NCI-H1417 (cell line): ENCODE measurements at regions not wholly inside any gene's neighbourhood (a gene's known extent, or its start where the extent isn't known, plus 50 kb on each side); places are given as distances from the start of the nearest gene placed in this dataset.

Source experiments
- DNase-seq, 3 experiments: peaks; one replicate each; lab custom pipeline; 2025; lab: John Stamatoyannopoulos, UW

DNA sequence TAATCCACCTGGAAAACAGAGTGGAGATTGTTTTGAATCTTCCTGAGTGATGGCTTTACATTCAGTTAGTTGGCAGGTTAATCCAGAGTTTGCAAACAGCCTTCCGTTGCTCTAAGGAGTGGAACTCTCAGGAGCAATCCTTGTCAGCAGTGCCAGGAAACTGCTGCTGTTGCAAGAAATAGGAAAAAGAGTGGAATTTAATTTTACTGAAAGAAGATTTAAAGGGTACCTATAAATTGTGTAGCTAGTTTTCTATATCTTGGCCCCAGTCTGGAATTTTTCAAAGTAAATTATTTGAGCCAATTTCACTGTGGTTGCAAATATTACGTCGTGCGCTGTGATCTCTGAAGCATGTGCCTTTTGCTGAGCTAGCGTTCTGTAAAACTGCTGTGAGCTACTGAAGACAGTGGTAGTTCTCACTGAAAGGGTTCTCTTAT is 55.5 kb upstream of the SLC5A12 start:
- no peak for DNase-seq

DNA sequence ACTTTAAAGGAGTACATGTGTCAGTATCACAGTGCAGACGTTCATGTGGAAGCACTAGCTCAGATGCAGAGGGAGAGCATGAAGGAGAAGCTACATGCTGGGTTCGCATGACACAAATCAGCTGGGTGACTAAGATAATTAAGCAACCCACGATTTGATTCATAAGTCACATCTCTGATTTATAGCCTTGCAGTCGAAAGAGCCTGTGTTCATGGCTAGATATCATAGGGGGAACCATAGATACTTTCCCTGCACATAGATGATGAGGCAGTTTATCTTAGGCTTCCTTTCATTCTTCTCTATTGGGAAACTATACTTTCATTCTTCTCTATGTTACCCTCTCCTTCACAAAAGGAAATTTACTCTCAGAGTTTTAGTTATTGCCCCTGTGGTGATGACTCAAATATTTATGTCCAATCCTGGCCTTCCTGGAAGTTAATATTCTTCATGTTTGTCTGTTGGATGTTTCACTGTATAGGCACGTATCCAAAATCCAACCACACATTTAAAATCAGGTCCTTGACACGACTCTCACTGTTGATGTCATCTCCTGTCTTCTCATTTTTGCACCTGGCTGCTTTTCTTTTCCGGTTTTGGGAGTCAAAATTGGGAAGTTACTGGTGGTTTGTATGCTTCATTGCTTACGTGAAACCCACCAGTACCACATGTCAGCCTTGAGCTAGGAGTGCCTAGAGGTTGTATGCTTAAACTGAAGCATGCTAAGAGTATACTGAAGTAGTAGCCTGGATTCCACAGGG is 56.3 kb upstream of the SLC5A12 start:
- DNase-seq: peak in 1 of 3 experiments; percentile 8

DNA sequence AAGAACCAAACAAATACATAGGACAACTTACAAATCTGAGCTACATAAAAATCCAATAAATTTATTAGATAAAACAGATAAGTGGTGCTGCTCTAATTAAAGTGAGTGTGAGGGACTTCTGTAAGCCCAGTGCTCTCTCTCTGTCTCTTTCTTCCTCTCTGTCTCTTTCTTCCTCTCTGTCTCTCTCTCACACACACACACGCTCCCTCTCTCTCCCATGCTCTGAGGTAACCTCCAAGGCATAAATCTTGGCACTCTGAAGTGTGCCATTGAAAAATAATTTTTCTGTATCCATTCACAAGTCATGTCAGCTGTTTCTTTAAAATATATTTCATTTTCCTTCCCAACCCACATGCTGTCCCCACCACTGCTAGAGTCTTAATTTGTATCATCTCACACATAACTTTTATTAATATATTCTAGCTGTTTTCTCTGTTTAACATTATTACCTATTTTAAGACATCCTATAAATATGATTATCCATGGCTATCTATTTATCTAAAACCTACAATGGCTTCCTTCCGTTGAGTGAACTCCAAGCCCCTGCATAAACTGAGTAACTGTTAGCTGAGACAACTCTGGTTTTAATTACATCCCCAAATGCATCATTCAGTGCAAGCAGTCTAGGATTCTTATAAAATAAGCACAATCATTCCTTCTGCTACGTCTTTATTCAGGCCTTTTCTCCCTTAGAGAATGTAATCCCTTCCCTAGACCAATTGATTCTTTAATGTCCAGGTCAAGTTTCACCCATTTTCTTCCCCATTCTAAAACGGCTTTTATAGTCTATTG is 57.4 kb upstream of the SLC5A12 start:
- no peak for DNase-seq

DNA sequence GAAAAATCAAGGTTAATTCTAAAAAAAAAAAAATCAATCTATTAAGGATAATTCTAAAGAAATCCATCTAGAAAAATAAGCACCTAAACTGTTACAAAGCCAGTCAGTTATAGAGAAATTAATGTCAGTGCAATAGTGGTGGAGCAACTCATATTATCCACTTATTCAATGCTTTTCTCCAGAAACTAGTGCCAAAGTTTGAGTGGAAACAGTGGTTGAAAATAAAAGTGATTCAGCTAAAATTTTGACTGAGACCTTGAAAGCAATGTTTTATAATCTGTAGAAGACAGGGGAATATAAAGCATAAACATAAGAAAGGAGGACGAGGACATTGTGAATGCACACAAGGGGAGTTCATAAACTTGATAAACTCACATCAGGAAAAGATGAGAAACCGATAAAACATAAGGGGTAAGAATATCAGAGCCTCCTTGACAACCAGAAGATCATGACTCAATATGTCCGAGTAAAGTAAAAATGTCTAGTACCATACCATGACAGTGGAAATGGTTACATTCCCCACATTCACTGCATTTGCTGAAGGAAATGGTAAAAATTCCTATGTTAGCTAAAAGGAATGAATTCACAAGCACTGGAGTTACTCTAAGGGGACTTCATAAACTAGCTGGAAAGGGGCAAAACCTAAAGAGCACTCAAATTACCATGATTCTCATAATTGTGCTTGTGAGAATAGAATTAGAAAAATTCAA is 58.7 kb upstream of the SLC5A12 start:
- DNase-seq: no peak

DNA sequence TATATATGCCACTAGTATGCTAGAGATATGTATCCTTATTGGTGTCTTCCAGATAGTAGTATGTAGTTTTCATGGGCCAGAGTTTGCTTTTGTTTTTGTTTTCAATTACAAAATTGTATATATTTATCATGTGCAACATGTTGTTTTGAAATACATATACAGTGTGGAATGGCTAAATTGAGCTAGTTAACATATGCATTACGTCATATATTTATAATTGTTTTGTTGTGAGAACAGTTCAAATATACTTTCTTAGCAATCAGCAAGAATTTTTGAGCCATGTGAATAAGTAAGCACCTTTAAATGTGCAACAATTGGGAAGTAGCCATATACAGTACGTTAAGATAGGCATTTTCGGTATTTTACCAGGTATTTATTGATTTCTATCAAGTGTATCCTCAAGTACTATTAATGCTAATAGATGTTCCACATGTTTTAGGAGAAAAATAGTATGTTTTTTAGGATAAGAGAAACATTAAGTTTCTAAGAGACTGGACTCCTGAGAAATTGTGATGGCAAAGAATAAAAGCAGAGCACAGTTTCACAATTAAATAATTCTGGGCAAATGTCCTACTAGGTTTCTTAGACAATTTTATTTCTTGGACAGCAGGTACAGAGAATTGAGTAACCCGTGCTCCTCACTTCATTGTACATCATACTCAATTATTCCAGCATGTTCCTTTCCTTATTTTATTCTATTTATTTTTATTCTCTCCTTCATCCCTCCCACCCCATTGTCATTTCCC is 60.5 kb upstream of the SLC5A12 start:
- no peak for DNase-seq

GRCh38 chr11:26783997-26784396 is 62.1 kb upstream of the SLC5A12 start:
- DNase-seq: no peak

DNA sequence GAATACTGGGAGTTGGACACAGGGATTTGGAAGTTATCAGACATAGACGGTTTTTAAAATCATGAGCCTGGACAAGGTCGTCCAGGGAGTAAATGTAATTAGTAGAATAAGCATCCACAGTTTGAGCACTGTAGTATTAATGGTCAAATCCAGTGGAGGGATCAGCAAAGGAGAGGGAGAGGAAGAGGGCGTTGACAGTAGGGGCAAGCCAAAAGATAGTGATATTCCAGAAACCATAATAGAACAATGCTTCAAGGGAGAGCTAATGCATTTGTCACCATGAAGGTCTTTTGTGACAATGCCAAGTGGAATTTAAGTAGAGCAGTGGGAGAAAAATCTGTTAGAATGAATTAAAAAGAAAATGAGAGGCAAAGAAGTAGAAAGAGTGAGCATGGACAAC is 68.9 kb upstream of the SLC5A12 start:
- DNase-seq: no peak

DNA sequence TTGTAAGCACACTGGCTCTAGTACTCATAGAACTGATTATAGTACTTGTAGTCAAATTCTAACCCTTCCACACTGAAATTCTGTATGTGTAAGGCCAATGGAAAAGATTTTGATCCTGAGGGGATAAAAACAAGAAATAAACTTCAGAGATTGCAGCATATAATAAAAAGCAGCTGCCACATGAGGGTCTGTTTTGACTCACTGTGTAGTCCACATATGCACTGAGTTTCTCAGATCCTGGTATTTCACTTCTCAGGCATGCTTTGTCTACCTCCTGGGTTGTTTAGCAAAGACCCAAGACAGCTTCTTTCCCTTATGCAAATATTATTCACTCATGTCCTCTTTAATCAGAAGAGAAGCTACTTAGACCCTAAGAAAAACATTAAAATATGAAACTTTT is 71.1 kb upstream of the SLC5A12 start:
- no peak for DNase-seq

DNA sequence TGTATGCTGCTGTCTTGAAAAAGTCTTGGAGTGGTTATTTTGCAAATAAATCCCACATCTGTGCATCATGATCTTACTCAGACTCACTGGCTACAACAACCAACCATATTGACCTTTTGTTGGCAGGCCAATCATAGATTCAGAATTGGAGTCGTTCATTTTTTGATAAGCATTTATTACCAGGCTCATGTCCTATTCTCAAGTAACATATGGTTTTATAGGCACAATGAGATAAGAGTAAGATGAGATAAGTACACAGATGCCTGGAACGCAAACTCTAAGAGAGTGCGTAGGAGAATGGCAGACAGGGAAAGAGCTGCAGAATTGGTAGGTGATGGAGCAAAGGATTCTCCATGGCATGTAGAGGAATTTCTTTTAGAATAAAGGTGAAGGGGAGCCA is 71.6 kb upstream of the SLC5A12 start:
- DNase-seq: no peak

DNA sequence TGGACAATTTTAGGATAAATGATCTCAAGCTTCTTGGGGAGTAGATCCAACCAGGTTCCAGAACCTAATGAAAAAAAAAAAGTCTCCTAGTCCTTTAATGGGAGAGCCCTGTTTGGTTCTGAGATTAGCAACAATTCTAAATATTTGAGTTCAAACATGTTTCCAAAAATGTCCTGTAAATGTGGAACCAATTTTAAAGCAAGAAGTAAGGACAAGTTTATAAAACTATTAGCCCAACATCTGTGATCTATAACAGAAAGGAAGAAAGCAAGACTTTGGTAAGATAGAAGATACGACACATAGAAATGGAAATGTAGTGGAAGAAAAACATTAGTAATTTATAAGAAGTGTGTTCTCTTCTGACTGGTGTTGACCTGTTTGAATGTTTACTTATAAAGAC is 79.7 kb upstream of the SLC5A12 start:
- DNase-seq: no peak

DNA sequence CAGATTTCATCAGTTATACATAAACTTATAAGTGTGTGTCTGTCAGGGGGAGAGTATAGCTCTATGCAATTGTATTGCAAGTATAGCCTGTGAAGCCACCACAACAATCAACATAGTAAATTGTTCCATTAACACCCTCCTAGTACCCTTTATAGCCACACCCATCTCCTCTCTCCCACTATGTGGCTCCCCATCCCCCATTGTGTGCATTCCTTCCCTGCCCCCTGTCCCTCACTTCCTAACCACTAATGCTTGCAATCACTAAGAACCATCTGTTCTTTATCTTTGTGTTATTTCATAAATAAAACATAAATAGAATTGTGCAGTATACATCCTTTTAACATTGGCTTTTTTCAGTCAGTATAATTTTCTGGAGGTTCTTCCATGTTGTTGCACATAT is 83.1 kb upstream of the SLC5A12 start:
- DNase-seq: no peak

GRCh38 chr11:26806219-26806618 is 84.4 kb upstream of the SLC5A12 start:
- no peak for DNase-seq

DNA sequence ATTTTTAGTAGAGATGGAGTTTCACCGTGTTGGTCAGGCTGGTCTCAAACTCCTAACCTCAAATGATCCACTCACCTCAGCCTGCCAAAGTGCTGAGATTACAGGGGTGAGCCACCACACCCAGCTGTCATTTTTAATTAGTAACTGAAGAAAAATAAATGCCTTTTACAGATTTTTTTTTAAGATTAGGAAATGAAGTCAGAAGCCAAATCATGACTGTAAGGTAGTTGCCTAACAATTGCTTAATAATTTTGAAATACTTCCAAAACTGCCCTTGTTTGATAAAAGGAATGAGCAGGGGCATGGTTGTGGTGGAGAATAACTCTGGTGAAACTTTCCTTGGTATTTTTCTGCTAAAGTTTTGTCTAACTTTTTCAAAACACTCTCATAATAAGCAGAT is 98.9 kb upstream of the SLC5A12 start:
- no peak for DNase-seq

DNA sequence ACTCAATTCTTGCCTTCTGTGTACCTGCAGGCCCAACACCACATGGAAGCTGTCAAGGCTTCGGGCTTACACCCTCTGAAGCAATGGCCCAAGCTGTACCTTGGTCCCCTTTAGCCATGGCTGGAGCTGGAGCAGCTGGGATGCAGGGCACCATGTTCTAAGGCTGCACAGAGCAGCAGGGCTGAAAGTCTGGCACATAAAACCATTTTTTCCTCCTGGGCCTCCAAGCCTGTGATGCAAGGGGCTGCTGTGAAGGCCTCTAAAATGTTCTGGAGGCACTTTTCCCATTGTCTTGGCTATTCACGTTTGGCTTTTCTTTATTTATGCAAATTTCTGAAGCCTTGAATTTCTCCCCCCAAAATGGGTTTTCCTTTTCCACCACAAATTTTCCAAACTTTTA is 102.1 kb upstream of the SLC5A12 start:
- no peak for DNase-seq

GRCh38 chr11:26827567-26828081 is 105.8 kb upstream of the SLC5A12 start:
- no peak for DNase-seq

DNA sequence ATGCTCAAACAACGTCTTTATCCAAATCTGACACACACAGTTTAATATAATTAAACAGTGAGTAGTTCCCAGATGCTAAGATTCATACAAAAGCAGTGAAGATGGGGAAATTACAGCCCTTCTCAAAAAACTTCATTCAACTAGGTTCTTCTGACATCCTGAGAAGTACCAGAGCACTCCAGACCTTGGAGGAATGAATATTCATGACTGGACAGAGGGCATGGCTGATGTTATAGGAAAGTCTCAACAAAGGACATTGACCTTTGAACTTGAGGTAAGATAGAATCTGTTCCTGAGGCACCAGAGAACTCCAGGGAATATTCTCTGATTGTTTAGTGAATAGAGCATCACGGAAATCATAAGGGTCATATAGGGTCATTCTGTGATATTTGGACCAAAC is 106.4 kb upstream of the SLC5A12 start:
- no peak for DNase-seq

GRCh38 chr11:26830218-26830617 is 108.4 kb upstream of the SLC5A12 start:
- DNase-seq: no peak

- DNase-seq: peak in 1 of 3 experiments; percentile 6
Observed at GRCh38 chr11:26830757-26831156, 108.9 kb upstream of the SLC5A12 start.

DNA sequence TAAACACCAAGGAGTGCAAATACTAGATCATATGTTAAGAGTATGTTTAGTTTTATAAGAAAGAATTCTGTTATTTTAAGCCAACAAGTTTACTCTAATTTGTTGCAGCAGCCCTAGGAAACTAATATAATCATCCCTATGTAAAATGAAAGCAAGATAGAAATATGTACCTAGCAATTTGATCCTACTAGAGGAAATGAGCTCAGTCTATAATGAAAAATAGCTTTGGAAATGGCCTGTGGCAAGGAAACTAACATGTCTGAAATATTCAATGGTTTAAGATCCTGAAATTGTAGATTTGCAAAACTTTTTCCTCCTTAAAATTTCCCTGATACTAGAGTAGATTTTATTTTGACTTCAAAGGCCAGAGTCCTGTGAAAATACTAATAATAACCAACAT is 112.7 kb upstream of the SLC5A12 start:
- no peak for DNase-seq

- DNase-seq: no peak
Observed at GRCh38 chr11:26835611-26836010, 113.8 kb upstream of the SLC5A12 start.

DNA sequence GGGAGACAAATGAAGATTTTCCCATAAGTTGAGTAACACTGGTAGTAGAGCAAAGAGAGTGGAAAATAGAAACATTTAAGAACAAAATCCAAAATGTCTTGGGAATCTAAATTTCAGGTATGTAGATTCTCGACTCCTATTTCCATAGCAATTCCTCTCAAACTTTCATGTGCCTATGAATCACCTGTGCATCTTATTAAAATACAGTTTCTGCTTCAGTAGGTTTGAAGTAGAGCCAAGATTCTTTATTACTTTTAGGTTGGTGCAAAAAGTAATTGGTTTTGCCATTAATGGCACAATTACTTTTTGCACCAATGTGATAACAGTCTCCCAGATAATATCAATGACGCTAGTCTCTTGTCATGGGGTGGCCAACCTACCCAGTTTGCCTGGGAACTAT is 115.3 kb upstream of the SLC5A12 start:
- no peak for DNase-seq
